ENCODE measurements at regions not wholly inside any gene's neighbourhood (a gene's known extent, or its start where the extent isn't known, plus 50 kb on each side); places are given as distances from the start of the nearest gene placed in this dataset.
A peak's percentile ranks its signal among the peaks of the same experiment; 100 is the strongest.

DNA sequence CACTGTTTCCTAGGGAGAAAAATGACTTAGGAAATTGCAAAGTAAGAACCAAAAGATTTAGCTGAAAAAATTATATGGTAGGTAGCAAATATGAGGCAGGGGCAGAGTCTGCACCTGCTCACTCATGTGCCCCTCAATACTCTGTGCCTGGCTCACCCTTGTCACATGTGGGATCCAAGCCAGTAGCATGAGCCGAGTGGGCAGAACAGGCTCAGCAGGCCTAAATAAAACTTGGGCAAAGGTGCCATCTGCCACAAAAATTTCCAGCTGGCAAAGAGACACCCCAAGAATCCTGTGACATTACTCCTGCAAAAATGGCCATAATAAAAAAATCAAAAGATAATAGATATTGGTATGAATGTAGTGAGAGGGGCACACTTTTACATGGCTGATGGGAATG is 1321.2 kb downstream of the NCAM2 start:
- BruUV-seq (replicated peaks) = no TSS peak
- peaks cover 13% of the 10 kb centered on the region for H3K9me3 Mint-ChIP-seq (ENCODE audit: unreplicated experiment)
- H3K4me3 Mint-ChIP-seq (ENCODE audit: unreplicated experiment) = no peak overlapping the region
- ChIA-PET CTCF (no interaction called here), POLR2A (no interaction called here)
- H3K27me3 Mint-ChIP-seq (ENCODE audit: insufficient read depth, unreplicated experiment) = no peaks in the 10 kb centered on the region
- no peaks in the 10 kb centered on the region for H3K4me1 Mint-ChIP-seq (ENCODE audit: insufficient read depth, unreplicated experiment)
- TF ChIP-seq, protein P1, sequence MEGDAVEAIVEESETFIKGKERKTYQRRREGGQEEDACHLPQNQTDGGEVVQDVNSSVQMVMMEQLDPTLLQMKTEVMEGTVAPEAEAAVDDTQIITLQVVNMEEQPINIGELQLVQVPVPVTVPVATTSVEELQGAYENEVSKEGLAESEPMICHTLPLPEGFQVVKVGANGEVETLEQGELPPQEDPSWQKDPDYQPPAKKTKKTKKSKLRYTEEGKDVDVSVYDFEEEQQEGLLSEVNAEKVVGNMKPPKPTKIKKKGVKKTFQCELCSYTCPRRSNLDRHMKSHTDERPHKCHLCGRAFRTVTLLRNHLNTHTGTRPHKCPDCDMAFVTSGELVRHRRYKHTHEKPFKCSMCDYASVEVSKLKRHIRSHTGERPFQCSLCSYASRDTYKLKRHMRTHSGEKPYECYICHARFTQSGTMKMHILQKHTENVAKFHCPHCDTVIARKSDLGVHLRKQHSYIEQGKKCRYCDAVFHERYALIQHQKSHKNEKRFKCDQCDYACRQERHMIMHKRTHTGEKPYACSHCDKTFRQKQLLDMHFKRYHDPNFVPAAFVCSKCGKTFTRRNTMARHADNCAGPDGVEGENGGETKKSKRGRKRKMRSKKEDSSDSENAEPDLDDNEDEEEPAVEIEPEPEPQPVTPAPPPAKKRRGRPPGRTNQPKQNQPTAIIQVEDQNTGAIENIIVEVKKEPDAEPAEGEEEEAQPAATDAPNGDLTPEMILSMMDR (IDR thresholded peaks at IDR 0.05; ENCODE audit: unreplicated experiment) = no peak
- no peak overlapping the region for H3K27ac Mint-ChIP-seq (ENCODE audit: low read depth, unreplicated experiment)
- intact Hi-C loops (cut with micrococcal nuclease) = no loop called here
- no peak for DNase-seq (ENCODE audit: unreplicated experiment)
- H3K36me3 Mint-ChIP-seq (ENCODE audit: insufficient read depth, unreplicated experiment) = no peaks in the 10 kb centered on the region

DNA sequence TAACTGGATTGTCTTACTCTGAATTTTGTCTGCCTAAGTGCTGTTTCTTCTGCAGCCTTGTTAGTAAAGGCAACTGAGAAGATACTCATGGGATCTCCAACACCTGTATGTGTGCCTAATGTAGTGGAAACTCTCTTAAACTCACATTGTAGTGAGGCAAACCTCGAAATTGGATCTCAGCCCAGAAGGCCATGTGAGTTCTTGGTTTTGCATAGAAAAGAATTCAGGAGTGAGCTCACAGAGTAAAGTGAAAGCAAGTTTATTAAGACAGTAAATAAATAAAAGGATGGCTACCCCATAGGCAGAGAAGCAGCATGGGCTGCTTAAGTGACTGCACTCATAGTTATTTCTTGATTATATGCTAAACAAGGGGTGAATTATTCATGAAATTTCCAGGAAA is 1344.7 kb downstream of the NCAM2 start:
- ChIA-PET POLR2A (interaction anchor here (0.7 kb wide), 1 partner anchor 16 kb away, joined by 3 read pairs; no protein-coding TSS in a partner anchor), CTCF (no interaction called here)
- Mint-ChIP-seq H3K9me3 (ENCODE audit: unreplicated experiment) (peaks cover 8% of the 10 kb centered on the region), H3K27me3 (ENCODE audit: insufficient read depth, unreplicated experiment) (no peaks in the 10 kb centered on the region), H3K4me1 (ENCODE audit: insufficient read depth, unreplicated experiment) (no peaks in the 10 kb centered on the region), H3K36me3 (ENCODE audit: insufficient read depth, unreplicated experiment) (no peaks in the 10 kb centered on the region), H3K4me3 (ENCODE audit: unreplicated experiment) (peak overlapping the region; percentile 40), H3K27ac (ENCODE audit: low read depth, unreplicated experiment) (no peak overlapping the region)
- TF ChIP-seq, protein P1 (IDR thresholded peaks at IDR 0.05; ENCODE audit: unreplicated experiment) = no peak
- no TSS peak for BruUV-seq (replicated peaks)
- peak; percentile 35 for DNase-seq (ENCODE audit: unreplicated experiment)
- intact Hi-C loops (cut with micrococcal nuclease) = no loop called here

- POLR2A ChIA-PET = no interaction called here
- Mint-ChIP-seq H3K9me3 (ENCODE audit: unreplicated experiment) (peaks cover 6% of the 10 kb centered on the region), H3K27me3 (ENCODE audit: insufficient read depth, unreplicated experiment) (no peaks in the 10 kb centered on the region), H3K4me1 (ENCODE audit: insufficient read depth, unreplicated experiment) (no peaks in the 10 kb centered on the region), H3K36me3 (ENCODE audit: insufficient read depth, unreplicated experiment) (no peaks in the 10 kb centered on the region), H3K4me3 (ENCODE audit: unreplicated experiment) (peak overlapping the region; percentile 40), H3K27ac (ENCODE audit: low read depth, unreplicated experiment) (no peak overlapping the region)
- intact Hi-C loops (cut with micrococcal nuclease) = no loop called here
- TF ChIP-seq, protein P1 (IDR thresholded peaks at IDR 0.05; ENCODE audit: unreplicated experiment) = no peak
- BruUV-seq (replicated peaks) = no TSS peak
- DNase-seq (ENCODE audit: unreplicated experiment) = no peak
- CTCF ChIA-PET = no interaction called here
Measured at GRCh38 chr21:22343303-22343702, 1345.1 kb downstream of the NCAM2 start.

- DNase-seq (ENCODE audit: unreplicated experiment) = no peak
- TF ChIP-seq, protein P1 (IDR thresholded peaks at IDR 0.05; ENCODE audit: unreplicated experiment) = no peak
- BruUV-seq (replicated peaks) = no TSS peak
- CTCF ChIA-PET = no interaction called here
- H3K4me1 Mint-ChIP-seq (ENCODE audit: insufficient read depth, unreplicated experiment) = no peaks in the 10 kb centered on the region
- H3K4me3 Mint-ChIP-seq (ENCODE audit: unreplicated experiment) = no peak overlapping the region
- peaks cover 2% of the 10 kb centered on the region for H3K9me3 Mint-ChIP-seq (ENCODE audit: unreplicated experiment)
- H3K27ac Mint-ChIP-seq (ENCODE audit: low read depth, unreplicated experiment) = no peak overlapping the region
- POLR2A ChIA-PET = no interaction called here
- H3K27me3 Mint-ChIP-seq (ENCODE audit: insufficient read depth, unreplicated experiment) = no peaks in the 10 kb centered on the region
- no peaks in the 10 kb centered on the region for H3K36me3 Mint-ChIP-seq (ENCODE audit: insufficient read depth, unreplicated experiment)
- intact Hi-C loops (cut with micrococcal nuclease) = no loop called here
Measured at GRCh38 chr21:22343721-22344120, 1345.5 kb downstream of the NCAM2 start.
